Osteoblast (primary cell): ENCODE measurements at regions not wholly inside any gene's neighbourhood (a gene's known extent, or its start where the extent isn't known, plus 50 kb on each side); places are given as distances from the start of the nearest gene placed in this dataset.

Experiments used
- DNase-seq: peaks from one replicate; pipeline ENCODE4 v3.0.0; 2011; ENCODE audit warnings: low spot score, mixed read lengths; ENCODE audit not compliant: insufficient read length; ENCODE audit errors: missing footprints
- H2AFZ ChIP-seq: 2 replicates; pipeline ENCODE4 v1.6.0; 2011; ENCODE audit warnings: mild to moderate bottlenecking, low read length
- H3K27ac ChIP-seq: 2 replicates; pipeline ENCODE4 v1.5.1; 2011; ENCODE audit warnings: mild to moderate bottlenecking, low read depth, low read length, moderate library complexity
- H3K27me3 ChIP-seq: 2 replicates; pipeline ENCODE4 v1.6.0; 2012; ENCODE audit warnings: mild to moderate bottlenecking, control low read depth, inconsistent platforms, low read length, moderate library complexity; ENCODE audit not compliant: insufficient read depth
- H3K36me3 ChIP-seq: 2 replicates; pipeline ENCODE4 v1.5.1; 2011; ENCODE audit warnings: mild to moderate bottlenecking, low read length, control low read depth, moderate library complexity; ENCODE audit not compliant: insufficient read depth
- H3K4me1 ChIP-seq: 2 replicates; pipeline ENCODE4 v1.5.1; 2011; ENCODE audit warnings: mild to moderate bottlenecking, low read length, control low read depth, moderate library complexity; ENCODE audit not compliant: insufficient read depth
- H3K4me2 ChIP-seq: 2 replicates; pipeline ENCODE4 v1.6.0; 2011; ENCODE audit warnings: mild to moderate bottlenecking, low read length; ENCODE audit not compliant: insufficient read depth
- H3K4me3 ChIP-seq: fragments of 200-600 bp; sonication (generic); 3 replicates; pipeline ENCODE4 v1.5.1; 2012; ENCODE audit warnings: mild to moderate bottlenecking, low read length, inconsistent platforms; ENCODE audit not compliant: insufficient read depth
- H3K79me2 ChIP-seq: 2 replicates; pipeline ENCODE4 v1.6.0; 2012; ENCODE audit warnings: mild to moderate bottlenecking, low read length, control low read depth, inconsistent platforms; ENCODE audit not compliant: insufficient read depth
- H3K9me3 ChIP-seq: 2 replicates; pipeline ENCODE4 v1.5.1; 2011; ENCODE audit warnings: low read depth, low read length, control low read depth
- H4K20me1 ChIP-seq: 2 replicates; pipeline ENCODE4 v1.6.0; 2012; ENCODE audit warnings: mild to moderate bottlenecking, low read length, control low read depth; ENCODE audit not compliant: insufficient read depth
- TF ChIP-seq, protein P1 (sequence below): IDR thresholded peaks from 2 replicates; pipeline ENCODE4 v1.5.1; 2011; ENCODE audit warnings: mild to moderate bottlenecking, low read depth, low read length, moderate library complexity; ENCODE audit errors: extremely low read depth

DNA sequence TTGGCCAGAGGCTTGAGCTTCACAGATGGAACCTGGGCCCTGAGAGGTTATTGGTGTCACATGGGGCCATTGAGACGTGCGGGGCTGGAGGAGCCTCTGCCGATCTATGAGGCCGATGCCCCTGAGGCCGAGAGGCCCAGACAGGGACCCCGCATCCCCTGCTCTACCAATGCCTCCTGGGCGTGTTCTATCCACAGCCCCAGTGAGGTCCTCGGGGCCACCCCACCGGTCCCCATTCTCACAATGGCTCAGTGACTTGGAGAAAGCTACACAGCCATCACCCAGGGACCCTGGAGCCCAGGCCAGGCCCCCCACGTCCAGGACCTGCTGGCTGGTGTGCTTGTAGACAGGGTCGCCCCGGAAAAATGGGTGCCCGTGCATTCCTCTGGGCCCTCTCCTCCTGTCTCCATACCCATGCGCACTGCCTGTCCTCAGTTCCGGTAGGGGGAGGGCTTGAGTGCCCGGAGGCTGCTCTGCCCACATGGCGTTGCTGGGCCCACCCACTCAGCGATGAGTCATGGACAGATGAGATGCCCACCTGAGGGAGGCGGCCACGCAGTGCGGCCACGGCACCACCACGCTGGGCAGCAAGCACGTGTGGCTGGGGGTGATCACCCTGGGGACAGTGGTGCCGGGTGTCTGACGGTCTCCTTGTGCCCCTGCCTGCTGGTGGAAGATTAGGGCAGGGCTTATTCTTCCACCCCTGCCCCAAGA, 1224.7 kb downstream of the BRD1 start:
- no peak overlapping the region for H3K4me3 ChIP-seq
- no peaks in the 10 kb centered on the region for H4K20me1 ChIP-seq
- no peaks in the 10 kb centered on the region for H3K4me1 ChIP-seq
- H3K27me3 ChIP-seq: no peaks in the 10 kb centered on the region
- TF ChIP-seq, protein P1, sequence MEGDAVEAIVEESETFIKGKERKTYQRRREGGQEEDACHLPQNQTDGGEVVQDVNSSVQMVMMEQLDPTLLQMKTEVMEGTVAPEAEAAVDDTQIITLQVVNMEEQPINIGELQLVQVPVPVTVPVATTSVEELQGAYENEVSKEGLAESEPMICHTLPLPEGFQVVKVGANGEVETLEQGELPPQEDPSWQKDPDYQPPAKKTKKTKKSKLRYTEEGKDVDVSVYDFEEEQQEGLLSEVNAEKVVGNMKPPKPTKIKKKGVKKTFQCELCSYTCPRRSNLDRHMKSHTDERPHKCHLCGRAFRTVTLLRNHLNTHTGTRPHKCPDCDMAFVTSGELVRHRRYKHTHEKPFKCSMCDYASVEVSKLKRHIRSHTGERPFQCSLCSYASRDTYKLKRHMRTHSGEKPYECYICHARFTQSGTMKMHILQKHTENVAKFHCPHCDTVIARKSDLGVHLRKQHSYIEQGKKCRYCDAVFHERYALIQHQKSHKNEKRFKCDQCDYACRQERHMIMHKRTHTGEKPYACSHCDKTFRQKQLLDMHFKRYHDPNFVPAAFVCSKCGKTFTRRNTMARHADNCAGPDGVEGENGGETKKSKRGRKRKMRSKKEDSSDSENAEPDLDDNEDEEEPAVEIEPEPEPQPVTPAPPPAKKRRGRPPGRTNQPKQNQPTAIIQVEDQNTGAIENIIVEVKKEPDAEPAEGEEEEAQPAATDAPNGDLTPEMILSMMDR: no peak
- no peak overlapping the region for H2AFZ ChIP-seq
- no peaks in the 10 kb centered on the region for H3K36me3 ChIP-seq
- no peak overlapping the region for H3K27ac ChIP-seq
- no peak for DNase-seq
- no peak overlapping the region for H3K4me2 ChIP-seq
- peaks cover 6% of the 10 kb centered on the region for H3K9me3 ChIP-seq
- no peaks in the 10 kb centered on the region for H3K79me2 ChIP-seq

DNA sequence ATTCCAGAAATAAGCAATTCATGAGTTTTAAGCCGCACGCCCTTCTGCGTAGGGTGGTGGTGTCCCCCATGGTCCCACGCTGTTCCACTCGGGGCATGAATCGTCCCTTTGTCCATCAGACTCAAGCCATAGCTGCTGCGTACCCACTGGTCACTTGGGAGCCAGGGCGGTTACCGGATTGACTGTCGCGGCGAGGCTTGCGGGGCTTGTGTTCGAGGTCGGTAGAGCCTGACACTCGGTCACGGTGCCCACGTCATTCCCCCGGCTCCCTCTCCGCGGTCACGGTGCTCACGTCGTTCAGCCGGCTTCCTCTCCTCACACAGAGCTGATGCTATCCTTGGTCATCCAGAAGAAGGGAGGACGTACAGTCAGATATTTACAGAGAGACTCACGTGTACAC, 1227.0 kb downstream of the BRD1 start:
- no peak overlapping the region for H2AFZ ChIP-seq
- TF ChIP-seq, protein P1: no peak
- no peak overlapping the region for H3K4me2 ChIP-seq
- H3K27me3 ChIP-seq: no peaks in the 10 kb centered on the region
- no peak overlapping the region for H3K27ac ChIP-seq
- no peaks in the 10 kb centered on the region for H3K4me1 ChIP-seq
- H3K36me3 ChIP-seq: no peaks in the 10 kb centered on the region
- H3K9me3 ChIP-seq: peaks cover 6% of the 10 kb centered on the region
- no peak overlapping the region for H3K4me3 ChIP-seq
- DNase-seq: no peak
- no peaks in the 10 kb centered on the region for H4K20me1 ChIP-seq
- H3K79me2 ChIP-seq: no peaks in the 10 kb centered on the region

DNA sequence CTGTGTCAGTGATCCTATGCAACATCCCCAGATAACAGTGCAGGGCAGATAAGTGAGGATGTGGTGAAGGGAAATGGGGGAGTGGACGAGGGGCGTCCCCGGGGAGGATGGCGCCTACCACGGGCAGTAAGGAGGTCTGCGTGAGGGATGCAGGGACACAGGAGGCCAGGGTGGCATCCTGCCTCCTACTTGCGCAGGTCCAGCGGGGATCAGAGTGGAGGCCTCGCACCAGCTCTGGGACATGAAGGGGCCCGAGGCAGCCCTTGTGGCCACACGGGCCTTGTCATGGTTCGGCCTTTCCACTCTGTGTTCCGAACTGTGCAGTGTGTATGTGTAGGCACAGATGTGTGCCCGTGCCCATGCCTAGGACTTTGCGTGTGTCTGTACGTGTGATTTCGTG, 1227.5 kb downstream of the BRD1 start:
- Histone ChIP-seq H3K4me3 (no peak overlapping the region), H3K9me3 (peaks cover 5% of the 10 kb centered on the region), H2AFZ (no peak overlapping the region), H3K36me3 (no peaks in the 10 kb centered on the region), H3K4me2 (no peak overlapping the region), H3K79me2 (no peaks in the 10 kb centered on the region), H3K4me1 (no peaks in the 10 kb centered on the region), H3K27ac (no peak overlapping the region), H3K27me3 (no peaks in the 10 kb centered on the region), H4K20me1 (no peaks in the 10 kb centered on the region)
- DNase-seq: no peak
- TF ChIP-seq, protein P1: no peak

DNA sequence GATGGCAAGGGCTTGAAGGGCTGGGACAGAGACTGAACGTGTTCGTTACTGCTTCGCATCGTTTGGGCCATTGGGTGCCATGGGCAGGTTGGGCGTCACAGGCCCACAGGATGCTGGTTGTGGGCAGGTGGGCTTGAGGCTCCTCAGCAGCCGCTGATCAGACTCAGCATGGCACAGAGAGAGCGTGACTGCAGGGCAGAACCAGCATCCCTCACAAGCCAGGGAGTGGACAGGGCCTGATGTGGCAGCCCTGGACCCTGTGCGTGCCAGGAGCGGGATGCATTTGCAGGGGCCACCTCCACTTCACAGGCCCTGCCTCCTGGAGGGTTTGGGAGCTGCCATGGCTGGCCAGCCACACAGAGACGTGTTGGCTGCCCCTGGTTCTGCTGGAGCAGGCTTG, 1228.3 kb downstream of the BRD1 start:
- Histone ChIP-seq H3K4me2 (no peak overlapping the region), H3K27me3 (no peaks in the 10 kb centered on the region), H4K20me1 (no peaks in the 10 kb centered on the region), H3K4me3 (no peak overlapping the region), H2AFZ (no peak overlapping the region), H3K9me3 (no peaks in the 10 kb centered on the region), H3K4me1 (no peaks in the 10 kb centered on the region), H3K27ac (no peak overlapping the region), H3K36me3 (no peaks in the 10 kb centered on the region), H3K79me2 (no peaks in the 10 kb centered on the region)
- TF ChIP-seq, protein P1: no peak
- DNase-seq: no peak
